T-helper 2 cell treated with Interferon-gamma antibody and Interleukin-4, amounts not matched to agents 5 μg/mL and 100 μg/mL, for 36 hours (primary cell): ENCODE measurements at regions not wholly inside any gene's neighbourhood (a gene's known extent, or its start where the extent isn't known, plus 50 kb on each side); places are given as distances from the start of the nearest gene placed in this dataset.

ENCODE experiments used
- DNase-seq: peaks from one replicate; pipeline ENCODE4 v3.0.0; 2021; ENCODE audit warnings: low spot score
- H3K27ac Mint-ChIP-seq: one replicate; pipeline ENCODE4 v1.8.0; 2021; ENCODE audit warnings: mild to moderate bottlenecking, mixed read lengths
- H3K27me3 Mint-ChIP-seq: one replicate; pipeline ENCODE4 v1.8.0; 2021; ENCODE audit warnings: low read depth, mixed read lengths
- H3K36me3 Mint-ChIP-seq: one replicate; pipeline ENCODE4 v1.8.0; 2021; ENCODE audit warnings: low read depth, mixed read lengths
- H3K4me1 Mint-ChIP-seq: one replicate; pipeline ENCODE4 v1.8.0; 2021; ENCODE audit warnings: low read depth, mixed read lengths
- H3K4me3 Mint-ChIP-seq: one replicate; pipeline ENCODE4 v1.8.0; 2022; ENCODE audit warnings: mild to moderate bottlenecking, moderate library complexity, mixed read lengths
- H3K9me3 Mint-ChIP-seq: one replicate; pipeline ENCODE4 v1.8.0; 2021; ENCODE audit warnings: mixed read lengths

DNA sequence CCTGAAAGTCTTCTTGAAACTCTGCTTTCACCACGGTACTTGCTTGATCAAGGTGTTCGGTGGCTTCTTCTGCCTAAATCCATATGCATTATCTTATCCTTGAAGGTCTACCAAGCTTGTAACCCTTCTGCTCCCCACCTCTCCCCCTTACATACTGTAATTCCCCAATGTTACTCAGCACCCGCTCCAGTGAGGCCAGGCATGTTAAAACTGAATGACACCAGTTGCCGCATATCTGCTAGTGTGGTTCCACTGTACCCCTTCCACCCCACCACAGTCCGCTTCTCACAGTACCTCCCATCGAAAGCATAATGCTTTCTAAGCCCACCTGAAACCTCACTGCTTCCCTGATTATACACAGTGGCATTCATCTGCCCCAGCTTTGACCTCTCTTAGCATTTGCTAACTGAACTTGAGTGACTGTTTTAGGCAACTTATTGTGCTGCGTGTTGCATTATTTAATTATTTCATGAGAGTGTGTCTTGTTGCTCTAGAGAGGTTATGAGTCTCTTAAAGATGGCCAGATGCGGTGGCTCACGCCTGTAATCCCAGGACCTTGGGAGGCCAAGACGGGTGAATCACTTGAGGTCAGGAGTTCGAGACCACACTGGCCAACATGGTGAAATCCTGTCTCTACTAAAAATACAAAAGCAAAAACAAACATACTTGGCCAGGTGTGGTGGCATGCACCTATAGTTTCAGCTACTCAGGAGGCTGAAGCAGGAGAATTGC, 87.6 kb upstream of the MBNL2 start:
- H3K4me3 Mint-ChIP-seq: no peak overlapping the region
- H3K27me3 Mint-ChIP-seq: peaks cover 15% of the 10 kb centered on the region
- H3K9me3 Mint-ChIP-seq: no peaks in the 10 kb centered on the region

DNA sequence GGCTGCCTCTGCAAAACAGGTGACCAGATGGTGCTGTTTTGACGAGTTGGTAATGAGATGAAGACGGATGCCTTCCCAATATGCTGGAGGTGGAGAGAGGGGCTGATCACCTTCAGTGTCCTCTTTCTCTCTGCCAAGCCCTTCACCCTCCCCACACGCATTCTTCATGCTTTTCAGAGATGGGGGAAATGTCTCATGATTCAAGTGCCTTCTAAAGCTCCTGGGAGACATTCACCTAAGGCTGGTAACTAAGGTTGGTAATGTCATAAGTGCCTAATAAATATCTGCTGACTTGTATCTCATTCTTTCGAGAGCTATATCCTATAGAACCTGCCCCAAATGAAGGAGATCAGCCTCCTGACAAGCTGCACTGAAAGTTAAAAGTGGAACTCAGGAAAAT, 86.2 kb upstream of the MBNL2 start:
- DNase-seq: no peak
- H3K4me1 Mint-ChIP-seq: no peaks in the 10 kb centered on the region
- H3K36me3 Mint-ChIP-seq: no peaks in the 10 kb centered on the region
- H3K4me3 Mint-ChIP-seq: no peak overlapping the region
- no peaks in the 10 kb centered on the region for H3K9me3 Mint-ChIP-seq
- H3K27ac Mint-ChIP-seq: no peak overlapping the region
- H3K27me3 Mint-ChIP-seq: peaks cover 21% of the 10 kb centered on the region

More for the DNA sequence above, 87.6 kb upstream of the MBNL2 start:
- no peaks in the 10 kb centered on the region for H3K36me3 Mint-ChIP-seq
- no peaks in the 10 kb centered on the region for H3K4me1 Mint-ChIP-seq
- no peak for DNase-seq
- no peak overlapping the region for H3K27ac Mint-ChIP-seq

DNA sequence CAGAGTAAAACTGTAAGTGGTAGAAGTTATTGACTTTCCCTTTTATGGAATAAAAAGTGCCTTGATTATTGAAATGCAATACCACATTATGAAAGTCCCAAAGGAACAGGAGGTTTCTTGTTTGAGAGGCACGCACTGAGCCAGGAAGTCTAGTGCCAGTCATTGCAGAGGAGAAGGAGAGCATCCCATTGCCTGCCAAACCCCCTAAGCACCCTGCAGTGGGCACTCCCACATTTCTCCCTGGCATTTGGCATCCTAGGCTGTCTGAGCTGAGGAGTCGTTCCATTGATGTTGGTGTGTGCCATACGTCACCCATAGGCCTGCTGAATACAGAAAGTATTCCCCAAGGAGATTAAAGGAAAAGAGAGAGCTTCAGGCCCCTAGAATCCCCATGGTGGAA, 85.7 kb upstream of the MBNL2 start:
- Mint-ChIP-seq H3K4me1 (no peaks in the 10 kb centered on the region), H3K9me3 (no peaks in the 10 kb centered on the region), H3K27me3 (peaks cover 20% of the 10 kb centered on the region), H3K4me3 (no peak overlapping the region), H3K27ac (no peak overlapping the region), H3K36me3 (no peaks in the 10 kb centered on the region)
- DNase-seq: no peak

GRCh38 chr13:97139691-97140090, 82.4 kb upstream of the MBNL2 start:
- DNase-seq: no peak
- no peaks in the 10 kb centered on the region for H3K9me3 Mint-ChIP-seq
- peaks cover 5% of the 10 kb centered on the region for H3K4me1 Mint-ChIP-seq
- H3K27ac Mint-ChIP-seq: no peak overlapping the region
- no peak overlapping the region for H3K4me3 Mint-ChIP-seq
- H3K36me3 Mint-ChIP-seq: no peaks in the 10 kb centered on the region
- H3K27me3 Mint-ChIP-seq: peaks cover 25% of the 10 kb centered on the region

DNA sequence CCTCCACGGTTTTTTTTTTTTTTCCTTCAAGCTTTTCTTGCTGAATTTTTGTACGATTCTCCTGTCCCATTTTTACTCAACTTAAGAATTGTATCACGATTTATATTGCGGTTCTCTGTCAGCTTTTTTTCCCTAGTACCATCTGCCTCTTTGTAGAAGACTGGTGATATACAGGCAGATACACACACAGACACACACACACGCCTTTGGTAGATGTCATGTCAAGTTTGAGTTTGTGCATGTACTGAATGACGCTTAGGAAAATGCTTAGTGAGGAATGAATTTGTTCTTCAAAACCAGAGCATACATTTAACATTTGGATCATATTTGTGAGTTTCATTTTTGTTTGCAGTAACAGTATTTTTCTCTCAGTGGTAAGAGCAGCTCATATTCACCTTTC, 82.0 kb upstream of the MBNL2 start:
- Mint-ChIP-seq H3K27ac (no peak overlapping the region), H3K36me3 (no peaks in the 10 kb centered on the region), H3K27me3 (peaks cover 27% of the 10 kb centered on the region), H3K9me3 (no peaks in the 10 kb centered on the region), H3K4me1 (peaks cover 5% of the 10 kb centered on the region), H3K4me3 (no peak overlapping the region)
- DNase-seq: no peak

DNA sequence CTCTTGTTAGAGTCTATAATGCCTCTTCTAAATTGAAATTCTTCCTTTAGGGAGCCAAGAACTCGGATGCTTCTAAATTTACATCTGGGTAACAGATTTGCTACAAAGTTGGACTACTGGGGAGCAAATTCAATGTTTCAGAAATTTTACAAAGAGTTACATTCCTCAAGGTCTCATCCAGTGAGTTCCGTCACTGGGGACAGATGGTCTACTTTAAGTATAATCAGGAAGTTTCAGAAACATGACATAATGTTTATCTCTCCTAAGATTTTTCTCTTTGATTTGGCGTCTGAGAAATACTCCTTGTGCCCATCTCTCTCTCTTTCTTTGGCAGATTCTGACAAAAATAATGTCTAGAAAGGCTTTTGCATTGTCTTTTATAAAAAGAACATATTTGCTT, 81.5 kb upstream of the MBNL2 start:
- Mint-ChIP-seq H3K27me3 (peaks cover 28% of the 10 kb centered on the region), H3K4me1 (peaks cover 5% of the 10 kb centered on the region), H3K36me3 (no peaks in the 10 kb centered on the region), H3K27ac (no peak overlapping the region), H3K4me3 (no peak overlapping the region), H3K9me3 (no peaks in the 10 kb centered on the region)
- DNase-seq: no peak

GRCh38 chr13:97141097-97141496, 81.0 kb upstream of the MBNL2 start:
- Mint-ChIP-seq H3K27me3 (peaks cover 28% of the 10 kb centered on the region), H3K27ac (no peak overlapping the region), H3K9me3 (no peaks in the 10 kb centered on the region), H3K36me3 (no peaks in the 10 kb centered on the region), H3K4me3 (no peak overlapping the region), H3K4me1 (peaks cover 5% of the 10 kb centered on the region)
- DNase-seq: no peak

DNA sequence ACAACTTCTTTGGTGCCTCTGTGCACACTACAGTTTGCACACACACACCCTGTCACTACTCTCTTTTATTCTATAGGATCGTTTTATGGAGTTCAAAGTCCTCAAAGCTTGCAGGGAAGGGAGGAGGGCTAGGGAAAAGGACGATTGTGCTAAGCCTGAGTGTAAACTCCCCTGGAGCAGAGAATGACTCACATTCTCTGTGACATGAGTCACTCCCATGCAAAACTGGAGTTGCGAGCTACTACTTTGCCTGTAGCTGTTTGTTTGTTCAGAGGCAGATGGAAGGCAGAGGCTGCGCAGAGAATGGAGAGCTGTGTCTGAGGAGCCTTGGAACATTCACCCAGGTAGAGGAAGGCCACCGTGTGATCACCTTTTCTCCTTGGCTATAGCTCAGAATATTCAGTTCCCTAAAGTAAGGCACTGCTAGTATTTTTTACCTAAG, 80.5 kb upstream of the MBNL2 start:
- DNase-seq: no peak
- Mint-ChIP-seq H3K27me3 (peaks cover 28% of the 10 kb centered on the region), H3K27ac (no peak overlapping the region)

GRCh38 chr13:97142452-97142851, 79.7 kb upstream of the MBNL2 start:
- peak overlapping the region; percentile 0 for H3K4me3 Mint-ChIP-seq
- H3K27ac Mint-ChIP-seq: no peak overlapping the region
- peaks cover 5% of the 10 kb centered on the region for H3K4me1 Mint-ChIP-seq
- H3K9me3 Mint-ChIP-seq: no peaks in the 10 kb centered on the region
- no peak for DNase-seq
- peaks cover 27% of the 10 kb centered on the region for H3K27me3 Mint-ChIP-seq
- H3K36me3 Mint-ChIP-seq: no peaks in the 10 kb centered on the region

More for the DNA sequence above, 80.5 kb upstream of the MBNL2 start:
- Mint-ChIP-seq H3K4me1 (peaks cover 5% of the 10 kb centered on the region), H3K36me3 (no peaks in the 10 kb centered on the region), H3K9me3 (no peaks in the 10 kb centered on the region), H3K4me3 (no peak overlapping the region)

GRCh38 chr13:97145057-97145456, 77.1 kb upstream of the MBNL2 start:
- no peak overlapping the region for H3K4me3 Mint-ChIP-seq
- H3K36me3 Mint-ChIP-seq: no peaks in the 10 kb centered on the region
- no peak overlapping the region for H3K27ac Mint-ChIP-seq
- H3K27me3 Mint-ChIP-seq: peaks cover 33% of the 10 kb centered on the region
- no peak for DNase-seq
- no peaks in the 10 kb centered on the region for H3K9me3 Mint-ChIP-seq
- H3K4me1 Mint-ChIP-seq: peaks cover 5% of the 10 kb centered on the region

- H3K27ac Mint-ChIP-seq: no peak overlapping the region
- H3K9me3 Mint-ChIP-seq: no peaks in the 10 kb centered on the region
- H3K4me1 Mint-ChIP-seq: no peaks in the 10 kb centered on the region
Measured at GRCh38 chr13:97148894-97149293, 73.2 kb upstream of the MBNL2 start.

GRCh38 chr13:97160421-97160820, 61.7 kb upstream of the MBNL2 start:
- H3K4me1 Mint-ChIP-seq: no peaks in the 10 kb centered on the region
- H3K9me3 Mint-ChIP-seq: no peaks in the 10 kb centered on the region
- no peak for DNase-seq
- peaks cover 2% of the 10 kb centered on the region for H3K27me3 Mint-ChIP-seq
- no peak overlapping the region for H3K4me3 Mint-ChIP-seq
- no peak overlapping the region for H3K27ac Mint-ChIP-seq
- H3K36me3 Mint-ChIP-seq: no peaks in the 10 kb centered on the region

More at GRCh38 chr13:97148894-97149293, 73.2 kb upstream of the MBNL2 start:
- no peak for DNase-seq
- H3K36me3 Mint-ChIP-seq: no peaks in the 10 kb centered on the region
- H3K4me3 Mint-ChIP-seq: no peak overlapping the region
- H3K27me3 Mint-ChIP-seq: peaks cover 26% of the 10 kb centered on the region

DNA sequence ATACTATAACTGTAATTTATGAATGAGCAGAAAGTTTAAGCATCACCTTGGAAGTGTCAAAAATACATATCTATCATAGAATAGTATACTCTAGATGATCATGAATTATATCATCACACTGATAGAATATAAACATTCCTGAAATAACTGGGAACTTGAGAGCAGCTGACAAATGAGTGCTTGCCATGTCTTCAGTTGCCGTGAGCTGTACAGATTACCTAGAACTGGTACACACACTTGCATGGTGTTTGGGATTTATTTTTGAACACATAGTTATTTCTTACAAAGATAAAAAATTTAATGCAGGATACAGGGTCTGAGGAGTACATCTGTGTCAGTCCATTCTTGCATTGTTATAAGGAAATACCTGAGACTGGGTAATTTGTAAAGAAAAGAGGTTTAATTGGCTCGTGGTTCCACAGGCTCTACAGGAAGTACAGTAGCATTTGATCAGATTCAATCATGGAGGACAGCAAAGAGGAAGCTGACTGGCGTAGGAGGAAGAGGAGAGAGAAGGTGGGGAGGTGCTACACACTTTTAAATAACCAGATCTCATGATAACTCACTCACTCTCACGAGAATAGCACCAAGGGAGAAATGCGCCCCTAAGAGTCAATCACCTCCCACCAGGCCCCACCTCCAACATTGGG, 60.4 kb upstream of the MBNL2 start:
- Mint-ChIP-seq H3K4me3 (no peak overlapping the region), H3K4me1 (no peaks in the 10 kb centered on the region), H3K27me3 (peaks cover 6% of the 10 kb centered on the region), H3K27ac (no peak overlapping the region), H3K9me3 (no peaks in the 10 kb centered on the region), H3K36me3 (no peaks in the 10 kb centered on the region)
- no peak for DNase-seq

DNA sequence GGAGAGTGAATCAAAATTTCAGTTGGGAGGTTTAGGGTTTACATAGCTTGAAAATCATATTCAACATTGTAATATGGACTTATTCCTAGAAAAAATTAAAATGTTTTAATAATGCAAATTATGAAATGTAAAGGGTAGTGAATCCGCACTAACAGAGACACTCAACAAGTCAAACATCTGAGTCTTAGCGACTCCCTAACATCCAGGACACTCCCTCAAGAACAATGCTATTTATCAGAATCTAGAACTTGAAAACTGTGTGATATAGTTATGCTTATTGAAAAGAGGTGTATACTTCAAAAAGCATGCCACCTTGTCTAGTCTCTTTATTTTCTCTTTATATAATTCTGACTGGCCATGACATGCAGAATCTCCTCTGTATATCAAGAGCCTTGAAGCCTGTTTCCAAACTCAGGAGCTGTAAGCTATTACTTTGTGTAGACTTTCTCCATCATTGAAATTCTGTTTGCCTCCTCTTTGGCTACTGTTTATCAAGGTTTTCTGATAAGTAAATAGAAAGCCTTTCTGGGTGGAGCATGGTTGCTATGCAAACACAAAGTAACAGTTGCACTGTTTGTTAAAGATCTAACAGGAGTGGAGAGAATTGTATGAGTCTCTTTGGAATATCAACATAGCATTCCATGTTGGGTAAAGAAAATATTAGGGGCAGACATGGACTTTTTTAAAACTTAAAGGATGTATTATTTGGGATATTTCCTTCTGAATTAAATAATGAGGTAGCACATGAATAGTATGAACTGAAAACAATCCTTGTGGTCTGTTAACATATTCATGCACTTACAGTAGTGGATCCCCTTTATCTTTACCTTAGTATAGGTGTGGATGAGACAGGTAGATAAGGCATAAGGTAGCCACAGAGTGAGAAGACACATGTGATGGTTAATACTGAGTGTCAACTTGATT, 56.4 kb upstream of the MBNL2 start:
- no peak overlapping the region for H3K27ac Mint-ChIP-seq
- H3K9me3 Mint-ChIP-seq: no peaks in the 10 kb centered on the region
- peaks cover 9% of the 10 kb centered on the region for H3K27me3 Mint-ChIP-seq
- no peaks in the 10 kb centered on the region for H3K36me3 Mint-ChIP-seq
- DNase-seq: no peak
- H3K4me3 Mint-ChIP-seq: no peak overlapping the region
- no peaks in the 10 kb centered on the region for H3K4me1 Mint-ChIP-seq
